Lung (tissue), 9 donors: ENCODE measurements at regions not wholly inside any gene's neighbourhood (a gene's known extent, or its start where the extent isn't known, plus 50 kb on each side); places are given as distances from the start of the nearest gene placed in this dataset.
"Not testable (repeated sequence)": the region's sequence is repeated elsewhere in the genome, so short reads cannot be mapped to it uniquely, and the experiment has no call there.

ENCODE experiments used
- ATAC-seq: fragments of 200-7000 bp; cut with Tn5 transposase; one replicate; pipeline ENCODE4 v1.9.1; 2020; ENCODE audit warnings: moderate number of reproducible peaks; ENCODE audit not compliant: insufficient read depth, low FRiP score
- DNase-seq, 3 donors: peaks; one replicate each; pipeline ENCODE4 v3.0.0-alpha.2; 2013 to 2017
- H3K27ac ChIP-seq, 2 donors: one replicate each; pipeline ENCODE4 v1.5.1; 2013; ENCODE audit warnings: mild to moderate bottlenecking in 2 of 2, moderate library complexity in 2 of 2, control low read depth in 1 of 2, inconsistent platforms in 1 of 2, low read depth in 1 of 2, low read length in 1 of 2
- H3K27me3 ChIP-seq, 3 donors: one replicate each; pipeline ENCODE4 v1.5.1; 2013; ENCODE audit warnings: low read length in 2 of 3; ENCODE audit not compliant: control insufficient read depth in 3 of 3, insufficient read depth in 3 of 3
- H3K36me3 ChIP-seq, 4 donors: one replicate each; pipeline ENCODE4 v1.5.1; 2013; ENCODE audit warnings: low read length in 4 of 4, mild to moderate bottlenecking in 1 of 4, moderate library complexity in 1 of 4; ENCODE audit not compliant: control insufficient read depth in 4 of 4, insufficient read depth in 4 of 4
- H3K4me1 ChIP-seq, 5 donors: one replicate each; pipeline ENCODE4 v1.5.1; 2013; ENCODE audit warnings: low read length in 5 of 5, mild to moderate bottlenecking in 2 of 5, moderate library complexity in 1 of 5; ENCODE audit not compliant: control insufficient read depth in 5 of 5, insufficient read depth in 5 of 5
- H3K4me3 ChIP-seq: one replicate; pipeline ENCODE4 v1.5.1; 2013; ENCODE audit warnings: mild to moderate bottlenecking, control low read depth, moderate library complexity
- H3K9ac ChIP-seq, 2 donors: one replicate each; pipeline ENCODE4 v1.5.1; 2013; ENCODE audit warnings: low read length in 2 of 2, control low read depth in 1 of 2; ENCODE audit not compliant: insufficient read depth in 1 of 2
- H3K9me3 ChIP-seq, 4 donors: one replicate each; pipeline ENCODE4 v1.5.1; 2013; ENCODE audit warnings: low read length in 3 of 4, mild to moderate bottlenecking in 1 of 4, moderate library complexity in 1 of 4; ENCODE audit not compliant: control insufficient read depth in 4 of 4, insufficient read depth in 3 of 4
- WGBS, 2 donors: extraction: QIAGEN DNeasy Blood & Tissue Kit; methylation state at CpG; one replicate each; pipeline ENCODE4 v1.1.7; 2013; 5-methylcytosine and 5-hydroxymethylcytosine counted together
- donor health status: Bipolar disorder and iron deficiency.
- donor health status: healthy.
- donor health status: DM: yes; HTN: yes; CAD: no.

DNA sequence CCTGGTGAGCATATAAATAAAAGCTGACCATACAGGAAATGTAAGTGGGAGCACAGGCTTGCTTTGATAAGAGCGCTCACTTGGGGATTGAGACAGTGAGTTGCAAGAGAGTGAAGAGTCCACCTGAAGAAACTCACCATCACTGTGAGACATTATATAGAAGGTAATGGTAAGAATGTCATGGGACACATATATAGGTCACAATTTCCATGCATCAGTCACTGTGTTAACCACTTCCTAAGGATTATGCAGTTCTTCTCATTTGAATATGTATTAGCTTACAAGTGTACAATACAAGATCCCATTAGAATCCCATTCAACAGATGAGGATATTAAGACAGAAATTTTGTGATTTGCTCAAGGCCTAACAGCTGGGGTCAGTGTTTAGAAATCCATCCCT, 352.4 kb upstream of the NOTCH2NLA start:
- H3K27ac ChIP-seq, H3K36me3 ChIP-seq, H3K27me3 ChIP-seq, H3K9me3 ChIP-seq, H3K9ac ChIP-seq, ATAC-seq, H3K4me1 ChIP-seq, H3K4me3 ChIP-seq, DNase-seq: not testable (repeated sequence)
- 97 to 100% methylated on average over 1 of the region's 1 CpG for WGBS, 2 donors

DNA sequence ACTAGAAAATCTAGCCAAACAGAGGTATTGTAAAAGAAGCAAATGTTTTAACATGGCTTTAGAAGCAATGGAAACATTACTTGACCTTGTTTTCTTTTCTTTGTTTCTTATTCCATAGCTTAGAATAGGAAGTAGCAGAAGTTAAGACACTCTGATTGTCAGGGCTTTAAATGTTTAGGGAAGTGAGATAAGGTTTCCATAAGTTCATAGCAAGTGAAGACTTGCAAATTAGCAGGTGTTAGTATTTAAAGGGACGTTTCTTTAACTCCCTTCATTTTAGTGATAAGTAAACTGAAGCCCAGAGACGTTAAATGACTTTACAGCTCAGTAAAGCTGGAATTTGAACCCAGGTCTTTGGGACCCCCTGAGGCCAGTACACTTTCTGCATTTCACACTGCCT, 338.7 kb upstream of the NOTCH2NLA start:
- WGBS, 2 donors: 15 to 25% methylated on average over 1 of the region's 2 CpGs

GRCh38 chr1:146558032-146558431, 329.2 kb upstream of the NOTCH2NLA start:
- not testable (repeated sequence) for H3K27ac ChIP-seq, H3K4me1 ChIP-seq, H3K4me3 ChIP-seq, H3K36me3 ChIP-seq, H3K9me3 ChIP-seq, ATAC-seq, DNase-seq, H3K27me3 ChIP-seq, H3K9ac ChIP-seq
- 88 to 97% methylated on average over 3 of the region's 3 CpGs for WGBS, 2 donors

More for the DNA sequence above, 338.7 kb upstream of the NOTCH2NLA start:
- H3K9me3 ChIP-seq, H3K36me3 ChIP-seq, H3K9ac ChIP-seq, DNase-seq, ATAC-seq, H3K4me1 ChIP-seq, H3K27ac ChIP-seq, H3K27me3 ChIP-seq, H3K4me3 ChIP-seq: not testable (repeated sequence)

DNA sequence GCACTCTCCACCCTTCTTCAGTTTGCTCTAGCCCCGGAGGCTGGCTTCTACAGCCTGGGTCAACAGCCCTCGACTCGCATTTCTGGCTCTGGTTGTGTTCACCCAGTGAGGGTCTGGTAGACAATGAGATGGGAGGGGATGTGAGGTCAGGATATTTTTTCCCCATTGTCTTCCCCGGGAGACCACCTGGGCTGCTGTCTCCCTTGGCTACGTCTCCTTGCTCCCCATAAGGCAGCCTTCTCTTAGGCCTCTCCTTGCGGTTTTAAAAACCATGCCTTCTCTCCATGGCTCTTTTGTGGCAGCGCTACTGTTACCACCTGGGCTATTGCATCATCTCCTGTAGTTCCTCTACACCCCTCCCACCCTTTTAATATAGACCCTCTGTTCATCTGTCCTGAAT, 327.6 kb upstream of the NOTCH2NLA start:
- H3K4me1 ChIP-seq: not testable (repeated sequence)

GRCh38 chr1:146552414-146552813, 323.6 kb upstream of the NOTCH2NLA start:
- DNase-seq, H3K36me3 ChIP-seq, H3K27me3 ChIP-seq, H3K4me3 ChIP-seq, H3K9ac ChIP-seq, ATAC-seq, H3K4me1 ChIP-seq, H3K27ac ChIP-seq, H3K9me3 ChIP-seq: not testable (repeated sequence)
- WGBS, 2 donors: 73 to 81% methylated on average over 2 of the region's 3 CpGs

More for the DNA sequence above, 327.6 kb upstream of the NOTCH2NLA start:
- not testable (repeated sequence) for H3K9ac ChIP-seq, H3K36me3 ChIP-seq, H3K9me3 ChIP-seq, H3K27ac ChIP-seq, H3K4me3 ChIP-seq, H3K27me3 ChIP-seq, DNase-seq, ATAC-seq
- WGBS, 2 donors: 78 to 83% methylated on average over 1 to 3 of the region's 7 CpGs

GRCh38 chr1:146548684-146549083, 319.9 kb upstream of the NOTCH2NLA start:
- H3K27me3 ChIP-seq, H3K9ac ChIP-seq, H3K27ac ChIP-seq, H3K36me3 ChIP-seq, DNase-seq, H3K9me3 ChIP-seq, ATAC-seq, H3K4me3 ChIP-seq, H3K4me1 ChIP-seq: not testable (repeated sequence)
- 90 to 91% methylated on average over 6 to 8 of the region's 9 CpGs for WGBS, 2 donors

DNA sequence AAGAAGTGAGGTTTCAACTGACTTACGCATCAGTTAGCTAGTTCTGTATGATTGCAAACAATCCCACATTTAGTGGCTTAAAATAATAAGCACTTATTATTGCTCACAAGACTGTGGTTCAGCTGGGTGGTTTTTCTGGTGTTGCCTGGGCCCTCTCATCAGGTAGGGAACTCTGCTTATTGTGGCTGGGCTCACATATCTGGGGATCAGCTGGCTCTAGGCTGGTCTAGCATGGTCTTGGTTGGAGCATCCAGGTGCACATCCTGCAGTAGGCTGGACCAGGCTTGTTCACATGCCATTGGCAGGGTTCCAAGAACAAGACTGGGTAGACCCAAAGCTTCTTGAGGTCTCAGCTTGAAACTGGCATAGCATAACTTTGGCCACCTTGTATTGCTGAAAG, 317.4 kb upstream of the NOTCH2NLA start:
- not testable (repeated sequence) for H3K9ac ChIP-seq, H3K27ac ChIP-seq, H3K27me3 ChIP-seq, H3K9me3 ChIP-seq, DNase-seq, H3K36me3 ChIP-seq, H3K4me1 ChIP-seq, ATAC-seq, H3K4me3 ChIP-seq
- 100% methylated on average over 1 of the region's 1 CpG for WGBS, 2 donors

- ATAC-seq: not testable (repeated sequence)
Observed at GRCh38 chr1:146537775-146538373, 309.1 kb upstream of the NOTCH2NLA start.

More at GRCh38 chr1:146537775-146538373, 309.1 kb upstream of the NOTCH2NLA start:
- not testable (repeated sequence) for DNase-seq, H3K9ac ChIP-seq, H3K4me3 ChIP-seq, H3K9me3 ChIP-seq, H3K27me3 ChIP-seq, H3K27ac ChIP-seq, H3K36me3 ChIP-seq, H3K4me1 ChIP-seq
- WGBS, 2 donors: no CpG with 5 or more reads among the region's 2 CpGs
